DOHH2 (cell line): ENCODE measurements at regions not wholly inside any gene's neighbourhood (a gene's known extent, or its start where the extent isn't known, plus 50 kb on each side); places are given as distances from the start of the nearest gene placed in this dataset.
"Not testable (repeated sequence)": the region's sequence is repeated elsewhere in the genome, so short reads cannot be mapped to it uniquely, and the experiment has no call there.

Source experiments
- H3F3A ChIP-seq: fragments of 200-600 bp; sonication (generic), shearing (Covaris generic); 2 replicates; pipeline ENCODE4 v1.6.0; 2016; ENCODE audit warnings: antibody characterized with exemption, mild to moderate bottlenecking; ENCODE audit not compliant: control insufficient read depth, insufficient read depth
- H3K27ac ChIP-seq: fragments of 200-600 bp; sonication (generic); 2 replicates; pipeline ENCODE4 v1.5.1; 2014; ENCODE audit warnings: low read depth, mild to moderate bottlenecking, low read length, moderate library complexity
- H3K27me3 ChIP-seq: fragments of 200-600 bp; sonication (generic); 2 replicates; pipeline ENCODE4 v1.6.1; 2014; ENCODE audit warnings: mild to moderate bottlenecking, low read length, mixed read lengths; ENCODE audit not compliant: control insufficient read depth
- H3K36me3 ChIP-seq: fragments of 200-600 bp; sonication (generic); 2 replicates; pipeline ENCODE4 v1.6.1; 2014; ENCODE audit warnings: mild to moderate bottlenecking, low read length, moderate library complexity, mixed read lengths; ENCODE audit not compliant: control insufficient read depth
- H3K4me1 ChIP-seq: fragments of 200-600 bp; sonication (generic); 2 replicates; pipeline ENCODE4 v1.6.1; 2014; ENCODE audit warnings: mild to moderate bottlenecking, low read length, mixed read lengths; ENCODE audit not compliant: control insufficient read depth
- H3K4me2 ChIP-seq: fragments of 200-600 bp; sonication (generic); 2 replicates; pipeline ENCODE4 v1.6.0; 2014; ENCODE audit warnings: mild to moderate bottlenecking, low read length, moderate library complexity
- H3K4me3 ChIP-seq: fragments of 200-600 bp; sonication (generic); 2 replicates; pipeline ENCODE4 v1.5.1; 2014; ENCODE audit warnings: mild to moderate bottlenecking, low read length, mixed read lengths
- H3K79me2 ChIP-seq: fragments of 200-600 bp; sonication (generic); 2 replicates; pipeline ENCODE4 v1.6.1; 2014; ENCODE audit warnings: mild to moderate bottlenecking, low read length, mixed read lengths; ENCODE audit not compliant: control insufficient read depth
- H3K9me2 ChIP-seq: fragments of 200-600 bp; sonication (generic); replicated peaks from 2 replicates; pipeline ENCODE4 v1.6.1; 2014; ENCODE audit warnings: mild to moderate bottlenecking, low read length, mixed read lengths; ENCODE audit not compliant: control insufficient read depth
- H3K9me3 ChIP-seq: fragments of 200-600 bp; sonication (generic); 2 replicates; pipeline ENCODE4 v1.6.1; 2014; ENCODE audit warnings: antibody characterized with exemption, low read length, mixed read lengths; ENCODE audit not compliant: control insufficient read depth, insufficient read depth
- H4K20me1 ChIP-seq: fragments of 200-600 bp; sonication (generic); 2 replicates; pipeline ENCODE4 v1.6.0; 2014; ENCODE audit warnings: low read depth, mild to moderate bottlenecking, antibody characterized with exemption, low read length, moderate library complexity; ENCODE audit not compliant: control insufficient read depth, insufficient read depth
- CTCF ChIP-seq: fragments of 200-600 bp; sonication (generic); IDR thresholded peaks from one replicate; pipeline ENCODE4 v1.5.1; 2014; ENCODE audit warnings: antibody characterized with exemption, mild to moderate bottlenecking, low read depth, low read length; ENCODE audit not compliant: poor library complexity, severe bottlenecking
- EZH2phosphoT487 ChIP-seq: fragments of 200-600 bp; sonication (generic); IDR thresholded peaks from 2 replicates; pipeline ENCODE4 v1.6.1; 2017; ENCODE audit warnings: borderline replicate concordance, mild to moderate bottlenecking, antibody characterized with exemption, low read length, moderate library complexity, mixed read lengths

- no peaks in the 10 kb centered on the region for H4K20me1 ChIP-seq
- H3K27ac ChIP-seq: no peak overlapping the region
- H3K36me3 ChIP-seq: no peaks in the 10 kb centered on the region
- H3F3A ChIP-seq: no peaks in the 10 kb centered on the region
- H3K4me3 ChIP-seq: no peak overlapping the region
- no peaks in the 10 kb centered on the region for H3K4me1 ChIP-seq
- no peaks in the 10 kb centered on the region; the same call in none of the 2 replicates for H3K9me3 ChIP-seq
- no peak for TF ChIP-seq EZH2phosphoT487
- no peak for TF ChIP-seq CTCF
- H3K9me2 ChIP-seq: no peaks in the 10 kb centered on the region
- no peak overlapping the region for H3K4me2 ChIP-seq
- H3K27me3 ChIP-seq: no peaks in the 10 kb centered on the region
- no peaks in the 10 kb centered on the region for H3K79me2 ChIP-seq
These were observed 142.9 kb upstream of the ANKRD28 start for GRCh38 chr3:15940641-15941040.

- not testable (repeated sequence) for H3K9me2 ChIP-seq, H3K79me2 ChIP-seq, H3K4me3 ChIP-seq, H3K36me3 ChIP-seq, H3K4me1 ChIP-seq, H3K27me3 ChIP-seq, H3F3A ChIP-seq, H3K9me3 ChIP-seq, H4K20me1 ChIP-seq, H3K4me2 ChIP-seq, H3K27ac ChIP-seq
These were observed 143.7 kb upstream of the ANKRD28 start for GRCh38 chr3:15941457-15941856.

- Histone ChIP-seq H3F3A (no peaks in the 10 kb centered on the region), H3K9me3 (no peaks in the 10 kb centered on the region; the same call in none of the 2 replicates), H3K4me3 (no peak overlapping the region), H3K4me2 (no peak overlapping the region), H3K79me2 (no peaks in the 10 kb centered on the region), H3K27me3 (no peaks in the 10 kb centered on the region), H3K4me1 (no peaks in the 10 kb centered on the region), H3K36me3 (no peaks in the 10 kb centered on the region), H3K9me2 (no peaks in the 10 kb centered on the region), H3K27ac (no peak overlapping the region), H4K20me1 (no peaks in the 10 kb centered on the region)
- no peak for TF ChIP-seq CTCF
These were observed 144.2 kb upstream of the ANKRD28 start for GRCh38 chr3:15941958-15942357.

- H3K36me3 ChIP-seq: no peaks in the 10 kb centered on the region
- no peaks in the 10 kb centered on the region for H3K79me2 ChIP-seq
- no peaks in the 10 kb centered on the region for H3K9me2 ChIP-seq
- no peak overlapping the region for H3K27ac ChIP-seq
- H3K4me3 ChIP-seq: no peak overlapping the region
- no peaks in the 10 kb centered on the region for H4K20me1 ChIP-seq
- H3K4me1 ChIP-seq: no peaks in the 10 kb centered on the region
- no peaks in the 10 kb centered on the region; the same call in none of the 2 replicates for H3K9me3 ChIP-seq
- no peak overlapping the region for H3K4me2 ChIP-seq
- no peaks in the 10 kb centered on the region for H3K27me3 ChIP-seq
- H3F3A ChIP-seq: no peaks in the 10 kb centered on the region
- TF ChIP-seq EZH2phosphoT487: no peak
These were observed 144.7 kb upstream of the ANKRD28 start for GRCh38 chr3:15942462-15942861.
